GM18868 (cell line): ENCODE measurements at regions not wholly inside any gene's neighbourhood (a gene's known extent, or its start where the extent isn't known, plus 50 kb on each side); places are given as distances from the start of the nearest gene placed in this dataset.

Experiments used
- ATAC-seq: cut with Tn5 transposase; IDR thresholded peaks from one replicate; pipeline ENCODE4 v1.9.1; 2021; ENCODE audit warnings: mild to moderate bottlenecking, moderate library complexity; ENCODE audit not compliant: unreplicated experiment

DNA sequence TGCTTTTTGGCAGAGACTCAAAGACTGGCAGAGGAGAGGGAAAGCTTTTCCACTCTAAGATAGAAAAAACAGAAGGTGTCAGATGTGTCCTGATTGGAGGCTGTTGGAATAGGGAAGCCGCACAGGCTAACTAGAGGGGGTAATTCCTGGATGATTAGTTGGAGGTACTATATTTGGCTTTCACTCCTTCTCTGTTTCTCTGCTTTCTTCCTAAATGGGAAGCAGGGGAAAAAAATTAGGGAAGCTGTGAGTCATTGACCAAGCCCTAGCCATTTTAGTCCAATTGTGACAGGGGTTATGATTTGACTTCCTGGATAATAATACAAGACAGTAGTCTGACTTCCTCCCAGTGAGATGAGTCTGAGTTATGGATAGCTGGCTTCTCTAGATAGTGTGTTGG, 475.2 kb upstream of the CELF2 start:
- no peak for ATAC-seq

GRCh38 chr10:10544890-10545289, 472.8 kb upstream of the CELF2 start:
- no peak for ATAC-seq

GRCh38 chr10:10545771-10546170, 471.9 kb upstream of the CELF2 start:
- ATAC-seq: no peak

GRCh38 chr10:10551596-10552301, 465.9 kb upstream of the CELF2 start:
- ATAC-seq: no peak

DNA sequence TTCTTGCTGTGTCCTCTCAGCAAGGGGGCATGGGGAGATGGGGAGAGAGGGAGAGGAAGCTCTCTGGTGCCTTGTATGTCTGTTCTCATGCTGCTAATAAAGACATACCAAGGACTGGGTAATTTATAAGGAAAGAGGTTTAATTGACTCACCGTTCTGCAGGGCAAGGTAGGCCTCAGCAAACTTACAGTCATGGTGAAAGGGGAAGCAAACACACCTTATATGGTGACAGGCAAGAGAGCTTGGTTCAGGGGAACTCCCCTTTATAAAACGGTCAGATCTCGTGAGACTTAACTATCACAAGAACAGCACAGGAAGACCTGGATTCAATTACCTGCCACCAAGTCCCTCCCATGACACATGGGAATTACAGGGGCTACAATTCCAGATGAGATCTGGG, 464.7 kb upstream of the CELF2 start:
- peak; percentile 66 for ATAC-seq

DNA sequence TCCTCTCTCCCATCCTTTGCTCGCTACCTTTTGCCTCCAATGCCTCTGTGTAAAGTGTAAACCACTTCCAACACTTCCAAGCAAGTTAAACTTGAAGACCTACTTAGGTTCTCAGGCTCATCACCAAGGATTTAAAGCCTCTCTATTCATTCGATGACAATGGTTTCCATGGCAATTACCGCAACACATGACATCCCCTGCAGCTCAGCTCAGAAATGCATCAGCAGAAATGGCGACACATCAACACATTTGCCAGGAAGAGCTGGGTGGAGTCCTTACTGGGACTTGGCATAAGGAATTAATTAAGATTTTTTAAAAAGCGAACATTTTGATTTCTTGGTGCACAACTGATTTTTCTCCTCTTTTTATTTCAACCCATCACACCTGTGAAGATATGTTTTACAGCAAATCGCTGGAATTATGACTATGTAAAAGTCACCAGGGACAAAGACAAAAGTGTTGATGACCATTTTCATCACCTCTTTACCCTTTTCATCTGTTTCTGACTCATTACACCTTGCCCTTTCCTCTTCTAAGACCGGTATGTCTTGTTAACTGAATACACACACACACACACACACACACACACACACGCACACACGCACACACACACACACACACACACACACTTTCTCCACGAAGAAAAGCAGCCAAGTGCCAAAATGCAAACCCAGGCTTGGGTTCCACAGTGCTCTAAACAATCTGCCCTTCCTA, 453.4 kb upstream of the CELF2 start:
- ATAC-seq: no peak

- ATAC-seq: no peak
Observed at GRCh38 chr10:10576937-10577336, 440.7 kb upstream of the CELF2 start.

DNA sequence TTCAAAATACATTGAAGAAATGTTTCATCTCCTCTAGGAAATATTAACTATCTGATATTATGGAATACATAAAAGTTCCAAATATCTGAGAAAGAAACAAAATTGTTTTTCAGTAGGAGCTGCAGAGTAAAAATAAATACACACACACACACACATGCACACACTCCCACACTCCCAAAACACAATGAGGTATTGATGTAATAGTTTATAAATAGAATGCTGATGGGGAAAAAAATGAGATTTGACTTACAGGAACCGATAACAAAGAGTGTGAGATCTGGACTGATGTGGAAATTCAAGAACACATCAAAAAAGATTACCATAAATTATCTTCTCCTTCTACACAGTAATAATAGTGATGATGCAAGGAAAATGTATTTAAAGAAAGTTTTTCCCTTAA, 438.0 kb upstream of the CELF2 start:
- no peak for ATAC-seq

- peak; percentile 57 for ATAC-seq
Observed at GRCh38 chr10:10584161-10584560, 433.5 kb upstream of the CELF2 start.

- no peak for ATAC-seq
Observed at GRCh38 chr10:10587744-10588393, 429.8 kb upstream of the CELF2 start.

DNA sequence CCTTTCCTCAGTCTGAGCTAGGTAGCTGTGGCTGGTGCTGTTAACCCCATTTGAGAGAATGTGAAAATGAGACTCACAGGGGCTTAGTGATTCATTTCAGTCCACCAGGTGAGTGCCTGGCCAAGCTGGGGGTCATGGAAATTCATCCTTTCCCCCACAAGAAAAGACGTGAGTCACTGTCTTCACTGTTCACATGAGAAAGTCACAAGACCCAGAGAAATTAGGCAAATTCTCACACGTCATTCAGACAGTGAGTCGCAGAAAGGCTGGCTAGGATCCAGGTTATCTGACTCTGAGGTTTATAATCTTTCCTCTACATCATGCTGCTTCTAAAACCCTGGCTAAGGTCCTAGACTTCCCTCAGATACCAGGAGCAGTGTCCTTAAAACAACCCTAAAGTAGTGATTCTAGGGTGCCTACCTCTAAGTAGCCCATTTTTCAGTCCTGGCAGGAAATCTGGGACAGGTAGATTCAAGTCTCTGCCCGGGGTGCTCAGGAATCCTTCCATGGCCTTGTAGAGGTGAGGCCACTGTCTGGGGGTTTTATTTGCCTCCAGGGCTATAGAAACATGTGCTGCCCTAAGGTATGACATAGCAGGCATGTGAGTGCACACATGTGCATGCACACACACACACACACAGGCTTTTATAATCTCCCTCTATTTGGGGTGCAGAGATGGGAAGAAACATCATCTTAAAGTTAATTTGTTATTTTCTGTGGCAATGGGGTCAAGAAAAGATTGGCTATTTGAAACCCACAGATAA, 427.9 kb upstream of the CELF2 start:
- peak; percentile 95 for ATAC-seq

- ATAC-seq: no peak
Observed at GRCh38 chr10:10591715-10592341, 425.8 kb upstream of the CELF2 start.

DNA sequence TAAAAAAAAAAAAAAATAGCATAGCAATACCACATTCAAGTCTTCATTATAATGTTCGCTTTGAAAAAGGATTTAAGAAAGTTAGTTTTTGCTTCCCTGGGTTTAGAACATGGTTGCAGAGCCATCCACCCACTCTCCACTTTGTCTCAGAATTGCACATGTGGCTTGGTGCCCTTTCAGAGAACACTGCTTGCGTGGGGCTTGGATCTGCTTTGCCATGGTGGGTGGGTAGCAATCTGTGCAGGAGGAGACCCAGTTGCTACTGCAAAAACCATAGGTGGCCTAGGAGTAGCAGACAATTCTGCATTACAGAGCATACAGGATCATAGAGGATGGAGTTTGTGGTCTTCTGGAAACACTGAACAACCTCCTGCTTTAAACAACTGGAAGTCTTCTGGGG, 421.4 kb upstream of the CELF2 start:
- no peak for ATAC-seq

- ATAC-seq: peak; percentile 97
Observed at GRCh38 chr10:10598297-10598696, 419.4 kb upstream of the CELF2 start.

GRCh38 chr10:10600004-10600403, 417.7 kb upstream of the CELF2 start:
- ATAC-seq: no peak

- no peak for ATAC-seq
Observed at GRCh38 chr10:10605551-10606081, 412.1 kb upstream of the CELF2 start.

DNA sequence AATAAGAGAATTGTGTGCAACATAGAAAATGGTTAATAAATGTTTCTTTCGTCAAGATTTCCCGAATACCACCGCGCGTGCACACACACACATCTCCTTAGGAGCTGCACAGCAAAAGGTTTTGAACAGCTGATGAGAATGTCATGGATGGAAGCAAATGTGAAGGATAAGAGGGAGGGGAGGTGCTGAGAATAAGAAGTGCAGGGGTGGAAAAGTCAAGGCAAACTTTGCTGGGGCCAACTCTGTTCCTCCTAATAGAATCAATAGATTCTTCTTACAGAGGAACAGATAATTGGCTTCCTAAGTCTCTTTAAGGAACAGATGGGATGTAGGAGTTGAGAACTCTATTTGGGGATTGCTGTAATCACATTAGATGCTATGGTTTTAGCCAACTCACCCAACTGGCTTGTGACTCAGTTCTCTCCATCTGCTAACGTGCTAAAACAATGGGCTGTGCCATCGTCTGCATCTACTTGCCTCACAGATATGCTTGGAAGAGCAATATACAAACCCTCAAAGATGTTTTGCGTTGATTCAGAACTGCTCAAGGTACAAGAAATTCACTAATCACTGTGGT, 408.2 kb upstream of the CELF2 start:
- ATAC-seq: no peak

DNA sequence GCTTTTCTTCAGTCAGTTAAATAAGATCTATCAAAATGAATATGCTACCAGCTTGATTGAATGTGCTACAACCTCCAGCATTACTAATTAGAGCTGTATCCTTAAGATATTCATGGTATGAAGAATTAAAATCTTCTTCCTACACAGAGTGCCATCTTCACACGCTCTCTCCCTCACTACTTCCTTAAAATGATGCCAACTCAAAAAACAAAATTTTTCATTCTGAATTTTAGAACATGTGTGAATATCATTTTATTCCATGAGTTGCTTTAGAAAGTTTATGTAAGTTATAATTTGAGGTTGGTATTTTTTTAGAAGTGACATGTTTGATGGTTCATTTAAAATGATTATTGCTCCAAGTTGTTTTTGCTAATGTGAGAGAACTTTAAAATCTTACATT, 407.5 kb upstream of the CELF2 start:
- ATAC-seq: no peak

DNA sequence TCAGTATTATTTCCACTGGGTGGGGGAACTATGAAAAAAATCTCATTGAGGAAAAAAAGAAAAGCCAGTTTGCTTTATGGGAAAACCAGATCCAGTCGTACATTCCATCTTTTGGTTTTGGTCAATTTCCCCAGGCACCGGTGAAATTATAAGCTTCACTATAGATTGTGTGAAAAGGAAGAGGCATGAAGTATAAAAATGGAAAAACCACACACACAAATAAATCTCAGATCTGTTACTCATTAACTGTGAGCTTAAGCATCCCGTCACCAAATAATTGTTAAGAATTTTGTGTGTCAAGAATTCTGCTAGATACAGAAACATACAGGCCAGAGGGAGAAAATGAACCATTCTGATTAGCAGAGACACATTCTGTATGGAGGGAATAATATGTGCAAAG, 405.5 kb upstream of the CELF2 start:
- no peak for ATAC-seq

- ATAC-seq: no peak
Observed at GRCh38 chr10:10613656-10614244, 403.9 kb upstream of the CELF2 start.
